Keratinocyte (primary cell): ENCODE measurements at regions not wholly inside any gene's neighbourhood (a gene's known extent, or its start where the extent isn't known, plus 50 kb on each side); places are given as distances from the start of the nearest gene placed in this dataset.

Source experiments
- DNase-seq: peaks from one replicate; pipeline ENCODE4 v3.0.0-alpha.2; 2011; ENCODE audit warnings: low read depth, missing footprints, low spot score
- FAIRE-seq: peaks from 2 replicates; lab custom pipeline; 2011; peaks lifted over from hg19 to GRCh38; lab: Jason Lieb, UNC
- H2AFZ ChIP-seq: 2 replicates; pipeline ENCODE4 v1.6.0; 2012; ENCODE audit warnings: low read length, control low read depth, inconsistent platforms; ENCODE audit not compliant: control insufficient read depth
- H3K27ac ChIP-seq: 2 replicates; pipeline ENCODE4 v1.5.1; 2011; ENCODE audit warnings: low read length; ENCODE audit not compliant: control insufficient read depth, insufficient read depth
- H3K27me3 ChIP-seq: 3 replicates; pipeline ENCODE4 v1.6.0; 2011; ENCODE audit warnings: low read length; ENCODE audit not compliant: control insufficient read depth, insufficient read depth; ENCODE audit errors: extremely low read depth
- H3K36me3 ChIP-seq, 2 experiments: 2 replicates in 1 of 2; 3 replicates in 1 of 2; pipeline ENCODE4 v1.5.1; 2011; ENCODE audit warnings: low read length in 2 of 2, mild to moderate bottlenecking in 1 of 2; ENCODE audit not compliant: control insufficient read depth in 2 of 2, insufficient read depth in 2 of 2; ENCODE audit errors: extremely low read depth in 1 of 2
- H3K4me1 ChIP-seq: 3 replicates; pipeline ENCODE4 v1.5.1; 2011; ENCODE audit warnings: low read length; ENCODE audit not compliant: control insufficient read depth, insufficient read depth; ENCODE audit errors: extremely low read depth
- H3K4me2 ChIP-seq: 3 replicates; pipeline ENCODE4 v1.6.0; 2011; ENCODE audit warnings: low read depth, low read length; ENCODE audit not compliant: control insufficient read depth, insufficient read depth; ENCODE audit errors: extremely low read depth
- H3K4me3 ChIP-seq, 3 experiments: fragments of 200-600 bp in 1 of 3; sonication (generic) in 1 of 3; 2 replicates in 2 of 3; 3 replicates in 1 of 3; pipeline ENCODE4 v1.5.1; 2011 to 2016; ENCODE audit warnings: low read length in 3 of 3, mild to moderate bottlenecking in 3 of 3, control low read depth in 2 of 3, inconsistent platforms in 1 of 3, low read depth in 1 of 3, mixed read lengths in 1 of 3, mixed run types in 1 of 3, moderate library complexity in 1 of 3; ENCODE audit not compliant: control insufficient read depth in 2 of 3, insufficient read depth in 2 of 3; ENCODE audit errors: extremely low read depth in 1 of 3
- H3K79me2 ChIP-seq: 2 replicates; pipeline ENCODE4 v1.6.0; 2012; ENCODE audit warnings: low read length; ENCODE audit not compliant: control insufficient read depth, insufficient read depth
- H3K9ac ChIP-seq: 3 replicates; pipeline ENCODE4 v1.6.0; 2011; ENCODE audit warnings: low read length; ENCODE audit not compliant: control insufficient read depth, insufficient read depth; ENCODE audit errors: extremely low read depth
- H3K9me1 ChIP-seq: 3 replicates; pipeline ENCODE4 v1.6.0; 2011; ENCODE audit warnings: low read length; ENCODE audit not compliant: control insufficient read depth, insufficient read depth; ENCODE audit errors: extremely low read depth
- H3K9me3 ChIP-seq: 2 replicates; pipeline ENCODE4 v1.5.1; 2012; ENCODE audit warnings: low read depth, low read length; ENCODE audit not compliant: control insufficient read depth
- H4K20me1 ChIP-seq: 3 replicates; pipeline ENCODE4 v1.6.0; 2011; ENCODE audit warnings: low read length; ENCODE audit not compliant: control insufficient read depth, insufficient read depth; ENCODE audit errors: extremely low read depth
- CTCF ChIP-seq, 3 experiments: IDR thresholded peaks in 1 of 3; conservative IDR thresholded peaks in 1 of 3; optimal IDR thresholded peaks in 1 of 3; 2 replicates in 2 of 3; 3 replicates in 1 of 3; pipeline versions ENCODE3 to v1.5.1; 2011; ENCODE audit warnings: low read length in 3 of 3, mild to moderate bottlenecking in 3 of 3, moderate library complexity in 2 of 3, control low read depth in 1 of 3, inconsistent platforms in 1 of 3; ENCODE audit not compliant: insufficient read depth in 2 of 3; ENCODE audit errors: extremely low read depth in 1 of 3
- EZH2 ChIP-seq: IDR thresholded peaks from one replicate; pipeline ENCODE4 v1.6.1; 2012; ENCODE audit warnings: inconsistent platforms, mild to moderate bottlenecking, low read length, moderate library complexity
- dilution Hi-C: fragments of 300-500 bp; cut with MboI; formaldehyde crosslinking; loops from one replicate; pipeline ENCODE4 v1.7.0; 2020; ENCODE audit warnings: low sequenced_read_pairs; ENCODE audit not compliant: extremely low pct_ligation_motif_present

- H3K36me3 ChIP-seq = no peaks in the 10 kb centered on the region
- no peaks in the 10 kb centered on the region for H3K9me3 ChIP-seq
- H3K4me2 ChIP-seq = no peak overlapping the region
- no peak for TF ChIP-seq EZH2
- TF ChIP-seq CTCF (optimal IDR thresholded peaks at IDR 0.05 in 1 of 3, IDR thresholded peaks at IDR 0.05 in 1 of 3, conservative IDR thresholded peaks at IDR 0.05 in 1 of 3; ENCODE audit: extremely low read depth in 1 of 3, insufficient read depth in 2 of 3, low read length in 3 of 3) = no peak
- DNase-seq (no peak), FAIRE-seq (no peak)
- no peaks in the 10 kb centered on the region for H3K79me2 ChIP-seq
- no peak overlapping the region for H3K4me3 ChIP-seq
- H4K20me1 ChIP-seq = no peaks in the 10 kb centered on the region
- H3K27ac ChIP-seq = no peak overlapping the region
- no peak overlapping the region for H2AFZ ChIP-seq
- H3K9ac ChIP-seq = no peak overlapping the region
- peaks cover 11% of the 10 kb centered on the region for H3K4me1 ChIP-seq
- H3K9me1 ChIP-seq = no peaks in the 10 kb centered on the region
- dilution Hi-C loops = no loop called here
- no peaks in the 10 kb centered on the region for H3K27me3 ChIP-seq
Measured at GRCh38 chr4:156545003-156545785, 426.4 kb downstream of the PDGFC start.

GRCh38 chr4:156539376-156539775, 432.2 kb downstream of the PDGFC start:
- Histone ChIP-seq H3K27me3 (no peaks in the 10 kb centered on the region), H3K9ac (no peak overlapping the region), H4K20me1 (no peaks in the 10 kb centered on the region), H3K27ac (no peak overlapping the region), H3K79me2 (no peaks in the 10 kb centered on the region), H3K9me1 (no peaks in the 10 kb centered on the region), H3K4me1 (peaks cover 31% of the 10 kb centered on the region), H3K9me3 (no peaks in the 10 kb centered on the region), H3K36me3 (no peaks in the 10 kb centered on the region), H3K4me3 (no peak overlapping the region), H2AFZ (no peak overlapping the region), H3K4me2 (no peak overlapping the region)
- FAIRE-seq (no peak), DNase-seq (no peak)
- dilution Hi-C loops = no loop called here
- TF ChIP-seq CTCF (optimal IDR thresholded peaks at IDR 0.05 in 1 of 3, IDR thresholded peaks at IDR 0.05 in 1 of 3, conservative IDR thresholded peaks at IDR 0.05 in 1 of 3; ENCODE audit: extremely low read depth in 1 of 3, insufficient read depth in 2 of 3, low read length in 3 of 3) (no peak), EZH2 (no peak)
